PC-9 (cell line): ENCODE measurements at regions not wholly inside any gene's neighbourhood (a gene's known extent, or its start where the extent isn't known, plus 50 kb on each side); places are given as distances from the start of the nearest gene placed in this dataset.

ENCODE experiments used
- BruUV-seq: library from RNA; stranded (reverse); fragments of 400-500 nt; replicated peaks from 2 replicates; lab custom pipeline; 2021; lab: Mats Ljungman, UMichigan
- CTCF ChIA-PET: fragments of 300-600 bp; sonication (Branson Sonifier 250); formaldehyde crosslinking; loops from one replicate; lab custom pipeline; 2022; ENCODE audit warnings: antibody characterized with exemption; lab: Charles Lee
- POLR2A ChIA-PET: fragments of 300-600 bp; sonication (Branson Sonifier 250); formaldehyde crosslinking; loops from one replicate; lab custom pipeline; 2022; ENCODE audit warnings: antibody characterized with exemption; ENCODE audit not compliant: unreplicated experiment; lab: Charles Lee
- DNase-seq, 2 experiments: peaks; one replicate each; pipeline versions ENCODE4 v3.0.0 to v3.0.0-alpha.2; 2015 to 2022; ENCODE audit warnings: mixed read lengths in 1 of 2
- H2AFZ ChIP-seq: fragments of 200-600 bp; sonication (generic); 2 replicates; pipeline ENCODE4 v1.8.1; 2017; ENCODE audit warnings: antibody characterized with exemption
- H3F3A ChIP-seq: fragments of 200-600 bp; sonication (generic); 2 replicates; pipeline ENCODE4 v1.8.1; 2017; ENCODE audit warnings: antibody characterized with exemption, mild to moderate bottlenecking, low read depth; ENCODE audit not compliant: insufficient read depth
- H3K27ac ChIP-seq: fragments of 200-600 bp; sonication (generic); 2 replicates; pipeline ENCODE4 v1.6.1; 2016; ENCODE audit warnings: mixed run types
- H3K27me3 ChIP-seq: fragments of 200-600 bp; sonication (generic); 2 replicates; pipeline ENCODE4 v1.6.1; 2016; ENCODE audit warnings: low read depth, mixed run types; ENCODE audit not compliant: insufficient read depth
- H3K36me3 ChIP-seq: fragments of 200-600 bp; sonication (generic); 2 replicates; pipeline ENCODE4 v1.6.1; 2016; ENCODE audit warnings: low read depth, mixed run types
- H3K4me1 ChIP-seq: fragments of 200-600 bp; sonication (generic); replicated peaks from 2 replicates; pipeline ENCODE4 v1.6.1; 2016; ENCODE audit warnings: mixed run types; ENCODE audit not compliant: insufficient read depth
- H3K4me2 ChIP-seq: fragments of 200-600 bp; sonication (generic); 2 replicates; pipeline ENCODE4 v1.6.1; 2017; ENCODE audit warnings: mixed run types
- H3K4me3 ChIP-seq: fragments of 200-600 bp; sonication (generic); 2 replicates; pipeline ENCODE4 v1.6.1; 2016; ENCODE audit warnings: mixed run types
- H3K79me2 ChIP-seq: fragments of 200-600 bp; sonication (generic); 2 replicates; pipeline ENCODE4 v1.6.1; 2017; ENCODE audit warnings: low read depth, mixed run types
- H3K9me2 ChIP-seq: fragments of 200-600 bp; sonication (generic); 2 replicates; pipeline ENCODE4 v1.8.1; 2017; ENCODE audit warnings: mild to moderate bottlenecking; ENCODE audit not compliant: insufficient read depth
- H3K9me3 ChIP-seq: fragments of 200-600 bp; sonication (generic); 2 replicates; pipeline ENCODE4 v1.8.1; 2016; ENCODE audit warnings: low read depth; ENCODE audit not compliant: insufficient read depth
- H4K20me1 ChIP-seq: fragments of 200-600 bp; sonication (generic); 2 replicates; pipeline ENCODE4 v1.8.1; 2017; ENCODE audit not compliant: insufficient read depth
- CTCF ChIP-seq: fragments of 200-600 bp; sonication (generic); conservative IDR thresholded peaks from 2 replicates; pipeline ENCODE4 v1.6.1; 2017; ENCODE audit warnings: mixed run types, antibody characterized with exemption, mild to moderate bottlenecking, moderate library complexity
- EZH2 ChIP-seq: fragments of 200-600 bp; sonication (generic); IDR thresholded peaks from 2 replicates; pipeline ENCODE4 v1.8.0; 2017; ENCODE audit warnings: antibody characterized with exemption, low read depth
- intact Hi-C: fragments of 100-400 bp; cut with micrococcal nuclease; formaldehyde crosslinking; loops from one replicate; pipeline ENCODE4 v1.10.0; 2022; ENCODE audit not compliant: unreplicated experiment

GRCh38 chr20:57835588-57836455 lies 126.0 kb upstream of the PMEPA1 start:
- CTCF ChIA-PET, result no interaction called here
- no TSS peak for BruUV-seq
- no peak overlapping the region for H2AFZ ChIP-seq

DNA sequence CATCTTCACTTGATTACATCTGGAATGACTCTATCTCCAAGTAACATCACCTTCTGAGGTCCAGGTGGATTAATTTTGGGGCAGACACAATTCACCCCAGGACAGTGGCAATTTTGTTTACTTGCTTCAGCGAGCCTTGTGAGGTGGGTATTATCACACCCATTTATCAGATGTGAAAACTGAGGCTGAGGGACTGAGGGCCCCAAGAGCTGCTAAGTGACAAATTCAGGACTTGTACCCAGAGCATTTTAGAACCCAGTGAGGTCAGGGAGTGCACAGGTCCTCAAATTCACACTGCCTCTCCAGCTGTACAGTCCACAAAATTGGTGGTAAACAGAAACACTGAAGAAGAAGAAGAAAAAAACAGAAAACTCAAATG lies 125.2 kb upstream of the PMEPA1 start:
- H3K4me2 ChIP-seq, result no peak overlapping the region
- H3K4me1 ChIP-seq, result no peaks in the 10 kb centered on the region
- no TSS peak for BruUV-seq
- H3K79me2 ChIP-seq, result no peaks in the 10 kb centered on the region
- H3K9me2 ChIP-seq, result no peaks in the 10 kb centered on the region
- ChIA-PET CTCF (no interaction called here), POLR2A (no interaction called here)
- no peak overlapping the region for H2AFZ ChIP-seq
- H3K27me3 ChIP-seq, result no peaks in the 10 kb centered on the region
- intact Hi-C loops, result no loop called here
- H3K4me3 ChIP-seq, result no peak overlapping the region
- no peaks in the 10 kb centered on the region for H3K9me3 ChIP-seq
- no peak overlapping the region for H3K27ac ChIP-seq
- H3F3A ChIP-seq, result no peaks in the 10 kb centered on the region
- TF ChIP-seq CTCF (no peak), EZH2 (no peak)
- H4K20me1 ChIP-seq, result no peaks in the 10 kb centered on the region
- no peak for DNase-seq
- H3K36me3 ChIP-seq, result no peaks in the 10 kb centered on the region

More at GRCh38 chr20:57835588-57836455, 126.0 kb upstream of the PMEPA1 start:
- Histone ChIP-seq H3K27ac (no peak overlapping the region), H3K79me2 (no peaks in the 10 kb centered on the region), H3K27me3 (no peaks in the 10 kb centered on the region), H3K4me2 (no peak overlapping the region), H4K20me1 (no peaks in the 10 kb centered on the region), H3K4me3 (no peak overlapping the region), H3K36me3 (no peaks in the 10 kb centered on the region), H3K4me1 (no peaks in the 10 kb centered on the region), H3F3A (no peaks in the 10 kb centered on the region), H3K9me2 (no peaks in the 10 kb centered on the region), H3K9me3 (no peaks in the 10 kb centered on the region)
- intact Hi-C loops, result no loop called here
- POLR2A ChIA-PET, result no interaction called here
- no peak for DNase-seq
- TF ChIP-seq EZH2 (no peak), CTCF (no peak)

DNA sequence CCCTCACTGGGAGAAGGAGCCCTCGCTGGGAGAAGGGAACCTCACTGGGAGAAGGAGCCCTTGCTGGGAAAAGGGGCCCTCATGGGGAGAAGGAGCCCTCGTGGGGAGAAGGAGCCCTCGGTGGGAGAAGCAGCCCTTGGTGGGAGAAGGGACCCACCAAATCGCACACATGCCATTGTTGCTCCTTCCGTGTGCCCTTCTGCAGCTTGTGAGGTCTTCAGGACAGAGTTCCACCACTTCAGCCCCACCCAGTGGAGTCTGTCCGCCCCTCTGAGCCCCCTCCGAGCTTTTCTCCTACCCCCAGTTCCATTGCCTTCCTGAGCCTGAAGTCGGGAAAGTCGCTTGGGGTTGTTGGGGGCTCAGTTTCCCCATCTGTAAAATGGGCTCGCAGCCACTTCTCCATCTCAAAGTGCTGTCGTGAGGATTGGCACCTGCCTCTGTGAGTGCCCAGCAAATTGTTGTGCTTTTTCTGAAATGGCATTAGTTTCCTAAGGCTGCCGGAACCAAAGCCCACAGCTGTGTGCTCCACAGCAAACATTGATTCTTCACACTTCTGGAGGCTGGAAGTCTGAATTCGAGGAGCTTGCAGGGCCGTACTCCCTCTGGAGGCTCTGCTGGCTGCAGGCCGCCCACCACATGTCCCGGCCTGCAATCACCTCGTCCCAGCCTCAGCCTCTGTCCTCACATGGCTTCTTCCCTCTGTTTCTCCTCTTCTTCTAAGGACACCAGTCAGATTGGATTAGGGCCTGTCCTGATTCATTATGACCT lies 124.7 kb upstream of the PMEPA1 start:
- Histone ChIP-seq H3K4me1 (no peaks in the 10 kb centered on the region), H3K9me2 (no peaks in the 10 kb centered on the region), H3F3A (no peaks in the 10 kb centered on the region; the same call in 1 of the 2 replicates), H4K20me1 (no peaks in the 10 kb centered on the region), H3K79me2 (no peaks in the 10 kb centered on the region), H3K27ac (no peak overlapping the region), H2AFZ (no peak overlapping the region), H3K4me3 (no peak overlapping the region), H3K4me2 (no peak overlapping the region), H3K27me3 (no peaks in the 10 kb centered on the region), H3K9me3 (no peaks in the 10 kb centered on the region), H3K36me3 (no peaks in the 10 kb centered on the region)
- ChIA-PET CTCF (no interaction called here), POLR2A (no interaction called here)
- peak in 1 of 2 experiments; percentile 11 for DNase-seq
- intact Hi-C loops, result no loop called here
- BruUV-seq, result no TSS peak
- TF ChIP-seq EZH2 (no peak), CTCF (no peak)
